Spinal cord (tissue), 9 donors: ENCODE measurements at regions not wholly inside any gene's neighbourhood (a gene's known extent, or its start where the extent isn't known, plus 50 kb on each side); places are given as distances from the start of the nearest gene placed in this dataset.
A peak's percentile ranks its signal among the peaks of the same experiment; 100 is the strongest.

Experiments used
- DNase-seq, 6 donors: peaks; one replicate each; pipeline versions ENCODE4 v3.0.0 to v3.0.0-alpha.2; 2013 to 2015; ENCODE audit warnings: low spot score in 6 of 6, low read depth in 4 of 6
- H3K27ac ChIP-seq: one replicate; pipeline ENCODE4 v1.5.1; 2013; ENCODE audit warnings: low read depth, low read length, control low read depth
- H3K27me3 ChIP-seq: one replicate; pipeline ENCODE4 v1.6.1; 2013; ENCODE audit warnings: low read length; ENCODE audit not compliant: control insufficient read depth, insufficient read depth
- H3K36me3 ChIP-seq: one replicate; pipeline ENCODE4 v1.6.1; 2013; ENCODE audit warnings: low read length; ENCODE audit not compliant: control insufficient read depth, insufficient read depth
- H3K4me1 ChIP-seq: one replicate; pipeline ENCODE4 v1.6.1; 2013; ENCODE audit warnings: low read length; ENCODE audit not compliant: control insufficient read depth, insufficient read depth
- H3K4me3 ChIP-seq: one replicate; pipeline ENCODE4 v1.5.1; 2013; ENCODE audit warnings: low read depth, low read length, control low read depth
- H3K9me3 ChIP-seq: one replicate; pipeline ENCODE4 v1.6.1; 2013; ENCODE audit warnings: low read length; ENCODE audit not compliant: control insufficient read depth, insufficient read depth
- WGBS: methylation state at CpG from one replicate; pipeline ENCODE4 v1.1.5; 2013; ENCODE audit warnings: missing lambda C conversion rate; ENCODE audit not compliant: insufficient coverage; 5-methylcytosine and 5-hydroxymethylcytosine counted together
- donor health status: healthy.

GRCh38 chr1:195934817-195935553 lies 673.3 kb downstream of the KCNT2 start:
- Histone ChIP-seq H3K27ac (no peak overlapping the region), H3K27me3 (no peaks in the 10 kb centered on the region), H3K36me3 (no peaks in the 10 kb centered on the region), H3K4me1 (no peaks in the 10 kb centered on the region), H3K4me3 (no peak overlapping the region), H3K9me3 (no peaks in the 10 kb centered on the region)
- peak in 2 of 6 donors; percentile 40 to 70 for DNase-seq
- WGBS = no CpG with 5 or more reads among the region's 10 CpGs

DNA sequence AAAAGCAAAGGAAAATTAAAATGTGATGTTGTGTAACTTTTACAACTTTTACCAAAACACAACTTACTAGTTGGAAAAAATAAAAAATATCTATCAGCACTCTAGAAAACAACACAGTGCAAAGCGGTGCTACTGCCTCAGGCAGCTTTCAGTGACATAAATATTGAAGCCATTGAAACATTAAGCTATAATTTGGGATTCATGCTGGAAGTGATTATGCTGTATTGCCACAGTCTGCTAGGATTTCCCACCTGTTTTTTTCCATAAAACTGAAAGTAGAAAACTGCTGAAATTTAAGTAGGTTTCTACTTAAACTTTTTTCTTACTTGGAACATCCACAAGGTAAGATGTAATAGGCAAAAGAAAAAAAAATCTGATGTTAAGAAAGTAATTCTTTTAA lies 674.4 kb downstream of the KCNT2 start:
- Histone ChIP-seq H3K27me3 (no peaks in the 10 kb centered on the region), H3K4me1 (no peaks in the 10 kb centered on the region), H3K36me3 (no peaks in the 10 kb centered on the region), H3K9me3 (no peaks in the 10 kb centered on the region), H3K4me3 (no peak overlapping the region), H3K27ac (no peak overlapping the region)
- DNase-seq = peak in 1 of 6 donors; percentile 57
- WGBS = no CpG with 5 or more reads among the region's 1 CpG

- no peaks in the 10 kb centered on the region for H3K9me3 ChIP-seq
- no CpG with 5 or more reads among the region's 1 CpG for WGBS
- no peaks in the 10 kb centered on the region for H3K4me1 ChIP-seq
- H3K27me3 ChIP-seq = no peaks in the 10 kb centered on the region
- H3K27ac ChIP-seq = no peak overlapping the region
- H3K36me3 ChIP-seq = no peaks in the 10 kb centered on the region
- no peak for DNase-seq
- H3K4me3 ChIP-seq = no peak overlapping the region
Observed at GRCh38 chr1:195915826-195916225, 692.4 kb downstream of the KCNT2 start.

GRCh38 chr1:195909061-195909460 lies 699.2 kb downstream of the KCNT2 start:
- no peaks in the 10 kb centered on the region for H3K4me1 ChIP-seq

DNA sequence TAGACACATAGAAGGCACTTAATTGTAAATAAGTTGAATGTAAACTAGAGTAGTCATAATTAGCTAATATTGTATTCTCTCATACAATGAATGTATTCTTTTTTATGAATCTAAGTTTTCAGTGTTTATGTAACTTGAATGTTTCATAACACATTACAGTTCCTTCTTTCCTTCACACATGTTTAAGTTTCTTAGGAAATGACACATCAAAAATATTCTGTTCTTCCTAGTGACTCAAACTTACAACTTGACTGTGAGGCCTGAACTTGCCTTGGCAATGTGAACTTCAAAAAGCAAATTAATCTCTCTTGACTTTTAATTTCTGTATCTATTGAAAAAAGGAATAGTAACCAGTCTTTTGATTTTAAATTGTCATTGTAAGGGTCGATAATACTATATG lies 700.1 kb downstream of the KCNT2 start:
- H3K4me1 ChIP-seq = no peaks in the 10 kb centered on the region
- no peaks in the 10 kb centered on the region for H3K9me3 ChIP-seq
- no peak for DNase-seq
- no CpG with 5 or more reads among the region's 1 CpG for WGBS
- no peaks in the 10 kb centered on the region for H3K27me3 ChIP-seq
- H3K4me3 ChIP-seq = no peak overlapping the region
- H3K27ac ChIP-seq = no peak overlapping the region
- no peaks in the 10 kb centered on the region for H3K36me3 ChIP-seq

More at GRCh38 chr1:195909061-195909460, 699.2 kb downstream of the KCNT2 start:
- no peaks in the 10 kb centered on the region for H3K27me3 ChIP-seq
- WGBS = no CpG with 5 or more reads among the region's 6 CpGs
- no peaks in the 10 kb centered on the region for H3K36me3 ChIP-seq
- no peak overlapping the region for H3K4me3 ChIP-seq
- H3K27ac ChIP-seq = no peak overlapping the region
- H3K9me3 ChIP-seq = no peaks in the 10 kb centered on the region
- no peak for DNase-seq

GRCh38 chr1:195903203-195903602 lies 705.0 kb downstream of the KCNT2 start:
- H3K4me3 ChIP-seq = no peak overlapping the region
- H3K36me3 ChIP-seq = no peaks in the 10 kb centered on the region
- no peaks in the 10 kb centered on the region for H3K27me3 ChIP-seq
- DNase-seq = no peak
- H3K27ac ChIP-seq = no peak overlapping the region
- WGBS = 86% methylated on average over 2 of the region's 3 CpGs
- H3K4me1 ChIP-seq = no peaks in the 10 kb centered on the region
- no peaks in the 10 kb centered on the region for H3K9me3 ChIP-seq

DNA sequence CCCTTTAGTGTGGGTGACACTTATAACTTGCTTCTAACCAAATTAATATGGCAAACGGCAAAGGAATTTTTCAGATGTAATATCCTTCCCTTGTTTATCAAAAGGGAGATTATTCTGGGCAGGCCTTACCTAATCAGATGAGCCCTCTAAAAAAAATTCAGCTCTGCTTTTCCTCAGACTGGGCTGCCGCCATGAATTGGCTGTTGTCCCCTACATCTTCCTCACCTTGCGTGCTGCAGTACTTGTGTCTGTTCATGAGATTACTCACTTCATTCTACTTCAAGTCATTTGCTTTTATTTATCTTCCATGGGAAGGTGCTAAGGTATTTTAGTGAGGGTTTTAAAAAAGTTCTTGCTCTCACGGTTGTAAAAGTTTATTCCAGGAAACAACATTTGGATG lies 705.5 kb downstream of the KCNT2 start:
- H3K4me3 ChIP-seq = no peak overlapping the region
- 100% methylated on average over 1 of the region's 4 CpGs for WGBS
- no peaks in the 10 kb centered on the region for H3K9me3 ChIP-seq
- H3K36me3 ChIP-seq = no peaks in the 10 kb centered on the region
- DNase-seq = no peak
- no peaks in the 10 kb centered on the region for H3K4me1 ChIP-seq
- H3K27me3 ChIP-seq = no peaks in the 10 kb centered on the region
- no peak overlapping the region for H3K27ac ChIP-seq

DNA sequence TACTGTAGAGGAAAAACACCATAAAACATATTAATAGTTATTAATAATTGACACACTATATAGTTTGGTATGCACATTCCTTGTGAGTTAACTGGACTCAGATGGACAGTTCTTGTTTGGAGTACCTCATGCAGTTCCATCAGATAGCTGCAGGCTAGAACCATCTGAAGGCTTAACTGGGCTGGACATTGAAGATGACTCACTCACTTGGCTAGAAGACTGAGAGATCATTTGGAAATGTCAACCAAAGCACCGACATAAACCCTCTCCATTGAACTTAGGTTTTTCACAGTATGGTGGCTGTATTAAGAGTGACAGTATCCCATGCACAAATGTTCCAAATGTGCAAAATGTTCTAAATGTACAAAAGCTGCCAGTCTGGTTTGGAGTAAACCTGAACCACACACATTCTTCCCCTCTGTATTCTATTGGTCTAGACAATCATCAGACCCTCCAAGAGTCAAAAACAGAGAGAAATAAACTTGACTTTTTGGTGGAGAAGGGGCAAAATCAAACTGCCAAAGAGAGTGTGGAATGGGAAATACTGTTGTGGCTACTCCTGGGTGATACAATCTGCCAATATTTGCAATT lies 708.4 kb downstream of the KCNT2 start:
- Histone ChIP-seq H3K4me1 (no peaks in the 10 kb centered on the region), H3K9me3 (no peaks in the 10 kb centered on the region), H3K27ac (no peak overlapping the region), H3K36me3 (no peaks in the 10 kb centered on the region), H3K27me3 (no peaks in the 10 kb centered on the region), H3K4me3 (no peak overlapping the region)
- DNase-seq = no peak
- no CpG with 5 or more reads among the region's 1 CpG for WGBS

DNA sequence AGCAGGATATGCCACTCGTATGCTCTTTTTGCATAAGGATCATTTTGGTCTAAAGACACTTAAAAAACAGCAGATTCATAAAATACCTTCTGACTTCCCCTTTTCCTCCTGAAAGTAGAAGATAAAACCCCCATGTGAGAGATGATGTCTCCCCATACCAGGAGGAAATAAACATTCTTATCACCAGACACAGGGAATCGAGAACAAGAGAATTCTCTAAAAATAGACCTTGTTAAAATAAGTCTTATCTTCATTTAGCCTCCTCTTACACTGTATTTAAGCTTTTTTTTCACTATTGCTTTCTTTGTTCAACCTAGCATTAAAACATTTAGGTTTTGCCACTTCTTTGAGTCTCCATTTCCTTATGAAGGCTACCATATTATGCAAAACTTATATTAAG lies 709.3 kb downstream of the KCNT2 start:
- no peak overlapping the region for H3K27ac ChIP-seq
- H3K9me3 ChIP-seq = no peaks in the 10 kb centered on the region
- H3K27me3 ChIP-seq = no peaks in the 10 kb centered on the region
- WGBS = no CpG with 5 or more reads among the region's 2 CpGs
- no peak for DNase-seq
- H3K4me3 ChIP-seq = no peak overlapping the region
- no peaks in the 10 kb centered on the region for H3K4me1 ChIP-seq
- H3K36me3 ChIP-seq = no peaks in the 10 kb centered on the region

- H3K4me1 ChIP-seq = no peaks in the 10 kb centered on the region
- 100% methylated on average over 1 of the region's 3 CpGs for WGBS
- H3K9me3 ChIP-seq = no peaks in the 10 kb centered on the region
- no peak overlapping the region for H3K27ac ChIP-seq
- H3K27me3 ChIP-seq = no peaks in the 10 kb centered on the region
- H3K36me3 ChIP-seq = no peaks in the 10 kb centered on the region
- H3K4me3 ChIP-seq = no peak overlapping the region
- no peak for DNase-seq
Observed at GRCh38 chr1:195898373-195898772, 709.9 kb downstream of the KCNT2 start.
